Activated naive CD8-positive, alpha-beta T cell (primary cell): ENCODE measurements at regions not wholly inside any gene's neighbourhood (a gene's known extent, or its start where the extent isn't known, plus 50 kb on each side); places are given as distances from the start of the nearest gene placed in this dataset.

Experiments
- H3K27ac Mint-ChIP-seq: one replicate; pipeline ENCODE4 v1.8.0; 2021; ENCODE audit warnings: mixed read lengths
- H3K27me3 Mint-ChIP-seq: one replicate; pipeline ENCODE4 v1.8.0; 2021; ENCODE audit warnings: mixed read lengths
- H3K36me3 Mint-ChIP-seq: one replicate; pipeline ENCODE4 v1.8.0; 2021; ENCODE audit warnings: mixed read lengths
- H3K4me1 Mint-ChIP-seq: one replicate; pipeline ENCODE4 v1.8.0; 2021; ENCODE audit warnings: low read depth, mixed read lengths
- H3K4me3 Mint-ChIP-seq: one replicate; pipeline ENCODE4 v1.8.0; 2021; ENCODE audit warnings: mild to moderate bottlenecking, mixed read lengths
- H3K9me3 Mint-ChIP-seq: one replicate; pipeline ENCODE4 v1.8.0; 2021; ENCODE audit warnings: low read depth, mixed read lengths

DNA sequence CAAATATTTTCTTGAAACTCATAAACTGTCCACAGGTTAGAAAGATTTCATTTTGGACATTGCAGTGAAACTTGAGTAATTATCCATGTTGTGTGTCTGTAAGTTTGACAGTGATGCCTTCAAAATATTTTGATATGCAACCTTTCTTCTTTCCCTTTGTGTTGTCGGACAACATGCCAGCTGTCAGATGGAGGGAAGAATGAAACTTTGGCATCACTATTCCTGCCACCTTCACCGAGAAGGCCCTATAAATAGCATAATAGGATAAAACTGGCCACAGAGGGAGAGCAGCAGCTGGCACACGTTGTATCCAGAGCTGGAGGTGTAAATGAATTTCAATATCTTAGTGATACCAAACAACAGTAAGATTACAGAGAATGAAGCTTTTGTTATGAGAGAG, 436.7 kb upstream of the CFAP20DC start:
- Mint-ChIP-seq H3K4me3 (no peak overlapping the region), H3K4me1 (peaks cover 9% of the 10 kb centered on the region), H3K9me3 (no peaks in the 10 kb centered on the region), H3K27me3 (no peaks in the 10 kb centered on the region), H3K27ac (no peak overlapping the region), H3K36me3 (no peaks in the 10 kb centered on the region)

DNA sequence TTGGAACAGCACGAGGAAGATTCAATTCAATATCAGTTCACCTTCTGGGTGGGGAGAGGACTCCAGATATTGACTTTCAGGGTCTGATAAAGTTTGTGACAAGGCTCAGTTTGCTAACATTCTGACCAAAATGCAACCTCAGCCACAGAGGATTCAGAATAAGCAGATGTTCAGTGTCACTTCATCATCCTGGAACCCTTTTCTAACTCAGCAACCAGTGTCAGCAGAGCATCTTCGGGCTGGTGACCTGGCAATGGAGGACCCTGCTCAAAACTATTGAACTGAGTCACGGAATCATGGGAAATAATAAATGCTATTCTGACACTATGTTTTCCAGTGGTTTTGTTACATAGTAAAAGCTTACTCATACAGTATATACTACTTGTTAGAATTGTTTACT, 433.4 kb upstream of the CFAP20DC start:
- Mint-ChIP-seq H3K9me3 (no peaks in the 10 kb centered on the region), H3K27me3 (no peaks in the 10 kb centered on the region), H3K4me3 (no peak overlapping the region), H3K27ac (no peak overlapping the region), H3K4me1 (peaks cover 15% of the 10 kb centered on the region), H3K36me3 (no peaks in the 10 kb centered on the region)

GRCh38 chr3:59482684-59483083, 432.9 kb upstream of the CFAP20DC start:
- H3K4me1 Mint-ChIP-seq, result peaks cover 10% of the 10 kb centered on the region
- no peaks in the 10 kb centered on the region for H3K27me3 Mint-ChIP-seq
- no peaks in the 10 kb centered on the region for H3K9me3 Mint-ChIP-seq
- no peak overlapping the region for H3K4me3 Mint-ChIP-seq
- no peaks in the 10 kb centered on the region for H3K36me3 Mint-ChIP-seq
- H3K27ac Mint-ChIP-seq, result no peak overlapping the region

DNA sequence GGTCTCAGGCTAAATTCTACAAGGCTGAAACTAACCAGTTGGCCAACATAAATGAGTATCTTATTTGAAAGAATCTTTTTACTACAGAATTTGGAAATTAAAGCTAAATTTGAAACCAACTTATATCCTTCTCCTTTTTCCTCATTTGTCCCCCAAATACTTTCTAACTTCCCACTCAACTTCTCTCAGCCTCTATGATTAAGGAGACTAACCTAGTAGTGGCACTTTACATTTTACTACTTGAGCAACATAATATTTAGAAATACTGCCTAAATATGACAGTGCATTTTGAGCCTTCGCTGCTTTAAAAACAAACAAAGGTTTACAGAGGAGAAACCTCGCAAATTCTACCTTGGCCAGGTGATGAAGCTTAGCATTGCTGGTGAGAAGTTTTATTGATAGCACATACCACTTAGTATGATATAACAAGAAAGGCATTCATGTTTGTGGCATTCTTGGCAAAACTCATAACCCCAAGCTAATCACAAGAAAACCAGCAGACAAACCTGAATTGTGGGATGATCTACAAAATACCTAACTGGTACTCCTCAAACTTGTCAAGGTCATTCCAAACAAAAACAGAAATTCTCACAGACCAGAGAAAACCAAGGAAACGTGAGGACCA, 432.1 kb upstream of the CFAP20DC start:
- peaks cover 6% of the 10 kb centered on the region for H3K4me1 Mint-ChIP-seq
- H3K27ac Mint-ChIP-seq, result no peak overlapping the region
- no peaks in the 10 kb centered on the region for H3K36me3 Mint-ChIP-seq
- no peaks in the 10 kb centered on the region for H3K27me3 Mint-ChIP-seq
- H3K4me3 Mint-ChIP-seq, result no peak overlapping the region
- no peaks in the 10 kb centered on the region for H3K9me3 Mint-ChIP-seq

- H3K9me3 Mint-ChIP-seq, result no peaks in the 10 kb centered on the region
- no peak overlapping the region for H3K27ac Mint-ChIP-seq
- peaks cover 6% of the 10 kb centered on the region for H3K4me1 Mint-ChIP-seq
- no peaks in the 10 kb centered on the region for H3K36me3 Mint-ChIP-seq
- no peak overlapping the region for H3K4me3 Mint-ChIP-seq
- no peaks in the 10 kb centered on the region for H3K27me3 Mint-ChIP-seq
Observed at GRCh38 chr3:59480486-59480995, 430.7 kb upstream of the CFAP20DC start.

GRCh38 chr3:59473636-59474035, 423.8 kb upstream of the CFAP20DC start:
- Mint-ChIP-seq H3K36me3 (peaks cover 7% of the 10 kb centered on the region), H3K4me3 (no peak overlapping the region), H3K27me3 (no peaks in the 10 kb centered on the region), H3K9me3 (no peaks in the 10 kb centered on the region), H3K27ac (no peak overlapping the region), H3K4me1 (peaks cover 25% of the 10 kb centered on the region)

- Mint-ChIP-seq H3K36me3 (peaks cover 7% of the 10 kb centered on the region), H3K9me3 (no peaks in the 10 kb centered on the region), H3K4me3 (no peak overlapping the region), H3K27ac (no peak overlapping the region), H3K4me1 (peaks cover 25% of the 10 kb centered on the region), H3K27me3 (no peaks in the 10 kb centered on the region)
Observed at GRCh38 chr3:59472541-59472940, 422.7 kb upstream of the CFAP20DC start.

- Mint-ChIP-seq H3K27me3 (no peaks in the 10 kb centered on the region), H3K4me1 (peaks cover 25% of the 10 kb centered on the region), H3K4me3 (no peak overlapping the region), H3K27ac (no peak overlapping the region), H3K9me3 (no peaks in the 10 kb centered on the region), H3K36me3 (peaks cover 7% of the 10 kb centered on the region)
Observed at GRCh38 chr3:59469948-59470723, 420.3 kb upstream of the CFAP20DC start.

DNA sequence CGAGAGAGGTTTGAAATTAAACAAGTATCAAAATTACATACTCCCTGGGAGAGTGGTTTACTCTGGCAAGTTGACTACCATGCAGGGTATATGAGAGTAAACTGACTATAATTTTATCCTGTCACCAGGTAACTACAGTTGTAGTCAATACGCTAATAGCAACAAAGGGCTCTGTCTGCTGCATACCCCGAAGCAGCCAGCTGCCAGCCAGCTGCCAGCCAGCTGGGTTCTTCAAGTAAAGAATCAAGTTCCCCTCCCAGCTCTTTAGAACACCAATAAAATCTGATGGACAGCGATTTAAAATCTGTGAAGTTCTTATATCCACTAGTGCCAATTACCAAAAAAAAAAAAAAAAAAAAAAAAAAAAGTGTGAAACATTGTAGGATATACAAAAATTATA, 417.7 kb upstream of the CFAP20DC start:
- Mint-ChIP-seq H3K9me3 (no peaks in the 10 kb centered on the region), H3K4me3 (no peak overlapping the region), H3K36me3 (peaks cover 7% of the 10 kb centered on the region), H3K4me1 (peaks cover 18% of the 10 kb centered on the region), H3K27me3 (no peaks in the 10 kb centered on the region), H3K27ac (no peak overlapping the region)

DNA sequence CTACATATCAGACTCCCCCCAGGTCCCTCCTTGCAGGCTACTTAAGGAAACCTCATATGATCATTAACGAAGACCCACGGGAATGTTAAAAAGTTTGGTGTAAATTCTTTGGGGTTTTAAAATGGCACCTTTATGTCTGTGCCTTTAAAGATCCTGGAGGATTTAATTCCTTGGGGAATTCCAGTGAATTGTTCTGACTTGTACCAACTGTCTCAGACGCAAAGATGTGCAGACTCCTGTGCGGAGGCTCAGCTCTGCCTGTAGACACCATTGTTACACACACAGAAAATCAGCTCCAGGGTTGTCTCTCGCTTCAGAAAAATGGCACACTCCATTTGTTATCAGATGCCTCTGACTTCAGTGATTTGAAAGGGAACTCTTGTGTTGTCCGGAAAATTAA, 414.4 kb upstream of the CFAP20DC start:
- no peak overlapping the region for H3K27ac Mint-ChIP-seq
- H3K36me3 Mint-ChIP-seq, result peaks cover 5% of the 10 kb centered on the region
- peaks cover 2% of the 10 kb centered on the region for H3K4me1 Mint-ChIP-seq
- H3K4me3 Mint-ChIP-seq, result no peak overlapping the region
- no peaks in the 10 kb centered on the region for H3K27me3 Mint-ChIP-seq
- H3K9me3 Mint-ChIP-seq, result no peaks in the 10 kb centered on the region

- Mint-ChIP-seq H3K4me1 (no peaks in the 10 kb centered on the region), H3K27ac (no peak overlapping the region), H3K36me3 (peaks cover 5% of the 10 kb centered on the region), H3K27me3 (no peaks in the 10 kb centered on the region), H3K4me3 (no peak overlapping the region), H3K9me3 (no peaks in the 10 kb centered on the region)
Observed at GRCh38 chr3:59463253-59463652, 413.4 kb upstream of the CFAP20DC start.

GRCh38 chr3:59460068-59460467, 410.2 kb upstream of the CFAP20DC start:
- H3K27ac Mint-ChIP-seq, result no peak overlapping the region
- peaks cover 5% of the 10 kb centered on the region for H3K36me3 Mint-ChIP-seq
- H3K27me3 Mint-ChIP-seq, result no peaks in the 10 kb centered on the region
- H3K9me3 Mint-ChIP-seq, result no peaks in the 10 kb centered on the region
- H3K4me1 Mint-ChIP-seq, result peaks cover 6% of the 10 kb centered on the region
- no peak overlapping the region for H3K4me3 Mint-ChIP-seq

DNA sequence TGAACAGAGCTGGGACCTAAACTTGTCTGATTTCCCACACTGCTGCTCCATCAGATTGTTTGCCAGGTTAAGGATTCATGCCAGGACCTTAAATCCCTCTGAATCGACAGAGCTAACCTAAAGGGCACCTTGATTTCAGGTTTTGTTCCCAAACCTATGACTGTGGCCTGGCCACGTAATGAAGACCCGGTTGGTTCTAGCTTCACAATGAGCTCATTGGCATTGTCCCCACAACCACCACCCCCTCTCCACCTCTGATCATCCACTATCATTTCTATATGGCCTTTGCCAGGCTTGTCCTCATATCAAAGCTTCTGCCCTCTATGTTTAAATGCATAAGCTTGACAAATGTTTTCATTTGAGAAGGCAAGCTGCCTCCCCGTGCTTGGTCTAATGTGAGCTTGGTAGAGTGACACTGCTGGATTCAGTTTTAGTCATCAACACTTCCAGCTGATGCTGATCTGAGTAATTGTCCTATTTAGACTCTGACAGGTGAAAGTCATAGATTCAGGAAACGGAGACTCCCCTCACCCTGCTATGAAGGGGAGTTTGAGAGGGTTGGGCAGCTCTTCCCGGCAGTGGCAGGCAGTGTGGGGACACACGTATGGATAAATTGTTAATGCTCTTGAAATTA, 407.1 kb upstream of the CFAP20DC start:
- Mint-ChIP-seq H3K4me1 (peaks cover 30% of the 10 kb centered on the region), H3K36me3 (peaks cover 5% of the 10 kb centered on the region), H3K27me3 (no peaks in the 10 kb centered on the region), H3K27ac (no peak overlapping the region), H3K4me3 (no peak overlapping the region), H3K9me3 (no peaks in the 10 kb centered on the region)

DNA sequence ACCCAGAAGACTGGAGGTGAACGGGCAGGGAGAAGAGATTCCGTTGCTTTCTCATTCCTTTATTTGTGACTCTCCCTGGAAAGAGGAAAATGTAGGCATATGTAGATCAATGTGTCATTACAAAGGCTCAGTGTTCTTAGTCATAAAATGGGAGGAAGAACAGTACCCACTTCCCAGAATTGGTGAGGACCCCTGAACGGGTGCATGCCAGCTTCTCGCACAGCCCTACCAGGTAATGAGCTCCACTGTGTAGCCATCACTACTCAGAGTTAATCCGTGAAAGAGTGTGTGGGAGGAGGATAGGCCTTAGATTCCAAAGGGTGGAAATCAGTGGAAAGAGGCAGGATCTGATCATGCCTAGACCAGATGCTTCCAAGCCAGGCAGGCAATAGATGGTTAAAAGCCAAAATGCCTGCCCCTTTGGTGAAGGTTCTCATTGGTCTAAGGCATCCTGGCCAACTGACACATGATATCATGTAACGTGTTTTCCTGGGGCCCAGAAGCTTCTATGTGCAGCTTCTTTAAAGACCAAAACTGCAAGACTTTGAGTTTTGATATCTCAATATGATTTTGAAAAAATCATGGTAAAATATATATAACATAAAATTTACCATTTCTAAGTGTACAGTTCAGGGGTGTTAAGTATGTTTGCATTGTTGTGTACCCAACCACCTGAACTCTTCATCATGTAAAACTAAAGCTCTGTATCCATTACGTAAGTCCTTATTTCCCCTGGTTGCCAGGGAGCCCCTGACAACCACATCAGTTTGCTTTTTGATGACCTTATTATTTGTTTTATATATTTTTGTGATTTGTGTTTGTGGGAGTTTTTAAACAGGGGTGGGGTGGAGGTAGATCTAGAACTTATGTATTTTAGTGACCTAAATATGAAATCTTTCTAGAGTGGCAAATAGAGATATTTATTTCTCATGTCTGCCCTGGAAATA, 402.2 kb upstream of the CFAP20DC start:
- Mint-ChIP-seq H3K27me3 (no peaks in the 10 kb centered on the region), H3K36me3 (peaks cover 2% of the 10 kb centered on the region), H3K4me1 (peaks cover 68% of the 10 kb centered on the region), H3K9me3 (no peaks in the 10 kb centered on the region), H3K27ac (peak overlapping the region; percentile 96), H3K4me3 (peak overlapping the region; percentile 85)
